GM10248 (cell line): ENCODE measurements at regions not wholly inside any gene's neighbourhood (a gene's known extent, or its start where the extent isn't known, plus 50 kb on each side); places are given as distances from the start of the nearest gene placed in this dataset.

ENCODE experiments used
- CTCF ChIA-PET: fragments of 300-600 bp; sonication (Branson Sonifier 250); formaldehyde crosslinking; extraction: SDS; loops from one replicate; lab custom pipeline; 2021; ENCODE audit warnings: antibody characterized with exemption; lab: Yijun Ruan, JAX
- POLR2A ChIA-PET: fragments of 350-650 bp; sonication (Branson Sonifier 250); formaldehyde crosslinking; extraction: SDS; loops from one replicate; lab custom pipeline; 2020; ENCODE audit warnings: antibody characterized with exemption; lab: Yijun Ruan, JAX
- DNase-seq: peaks from one replicate; pipeline ENCODE4 v3.0.0; 2012; ENCODE audit errors: extremely low spot score
- CTCF ChIP-seq: IDR thresholded peaks from 2 replicates; pipeline ENCODE4 v1.5.1; 2012; ENCODE audit warnings: mild to moderate bottlenecking, low read depth; ENCODE audit errors: extremely low read depth, missing control alignments, control extremely low read depth

DNA sequence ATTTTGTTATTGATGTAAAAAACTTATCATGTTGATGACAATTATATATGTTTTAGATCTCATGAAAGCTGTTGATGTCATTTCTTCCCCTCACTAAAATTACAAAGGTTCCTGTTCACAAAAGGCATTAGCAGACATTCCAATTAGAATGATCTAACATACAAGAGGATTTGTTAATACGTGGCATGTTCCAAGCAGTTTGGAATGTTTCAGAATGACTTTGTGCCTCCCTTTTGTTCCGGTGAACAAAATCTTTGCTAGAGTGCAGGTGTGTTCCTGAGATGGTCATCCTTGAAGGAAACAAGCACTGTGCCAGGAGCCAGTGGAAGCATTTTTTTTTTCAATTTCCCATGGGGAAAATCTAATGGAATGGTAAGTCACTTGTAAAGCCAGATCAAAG, 108.0 kb upstream of the KCTD3 start:
- ChIA-PET CTCF (interaction anchor here (1.7 kb wide), 1 partner anchor 35 kb away, joined by 4 read pairs; no protein-coding TSS in a partner anchor), POLR2A (no interaction called here)
- DNase-seq = no peak
- no peak for TF ChIP-seq CTCF

DNA sequence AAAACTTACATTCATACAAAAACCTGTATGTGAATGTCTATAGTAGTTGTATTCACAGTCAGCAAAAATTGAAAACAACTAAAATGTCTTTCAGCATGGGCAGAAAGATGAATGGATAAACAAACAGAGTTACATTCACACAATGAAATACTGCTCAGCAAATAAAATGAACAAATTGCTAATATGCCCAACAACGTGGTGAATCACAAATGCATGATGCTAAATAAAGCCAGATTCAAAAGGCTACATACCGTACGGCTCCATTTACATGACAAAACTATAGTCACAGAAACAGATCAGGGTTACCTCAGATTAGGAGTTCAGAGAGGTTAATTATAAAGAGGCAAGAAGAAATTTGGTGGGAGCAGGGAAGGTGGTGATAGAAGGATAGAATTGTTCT, 100.7 kb upstream of the KCTD3 start:
- ChIA-PET POLR2A (no interaction called here), CTCF (no interaction called here)
- TF ChIP-seq CTCF = no peak
- DNase-seq = no peak

DNA sequence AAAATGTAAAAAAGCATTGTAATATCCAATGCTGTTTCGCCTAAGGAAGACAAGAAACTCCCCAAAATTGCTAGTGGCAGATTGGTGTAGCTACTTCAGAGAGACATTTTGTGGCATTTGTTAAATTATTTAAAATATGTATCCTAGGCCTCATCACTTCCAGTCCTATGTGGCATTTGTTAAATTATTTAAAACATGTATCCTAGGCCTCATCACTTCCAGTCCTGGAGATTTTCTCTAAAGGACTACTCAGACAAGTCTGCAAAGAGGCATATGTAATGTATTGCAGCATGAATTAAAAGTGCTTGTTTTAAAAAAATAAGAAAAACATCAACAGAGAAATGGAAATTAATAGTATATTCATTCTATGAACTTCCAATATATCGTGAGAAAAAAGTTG, 95.6 kb upstream of the KCTD3 start:
- TF ChIP-seq CTCF = no peak
- POLR2A ChIA-PET = no interaction called here
- DNase-seq = no peak
- CTCF ChIA-PET = no interaction called here

DNA sequence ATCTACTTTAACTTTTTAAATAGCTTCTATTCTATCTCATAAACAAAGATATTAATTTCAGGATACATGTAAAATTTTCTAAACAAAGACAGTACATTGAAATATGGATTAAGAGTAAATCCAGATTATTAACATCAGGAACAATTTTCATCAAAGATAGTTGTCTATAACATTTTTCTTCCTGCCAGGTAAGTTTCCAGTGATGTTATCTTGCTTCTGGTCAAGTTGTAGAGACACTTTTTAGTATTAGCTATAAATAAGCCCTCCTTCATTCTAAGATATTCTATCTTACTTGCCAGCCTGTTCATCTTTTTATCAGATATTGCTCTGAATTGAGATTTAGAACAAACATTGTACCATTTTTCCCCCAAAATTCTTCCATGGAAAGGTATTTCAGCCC, 94.4 kb upstream of the KCTD3 start:
- CTCF ChIA-PET = interaction anchor here (1.1 kb wide), 1 partner anchor 11 kb away, joined by 4 read pairs; no protein-coding TSS in a partner anchor
- POLR2A ChIA-PET = no interaction called here
- DNase-seq = no peak
- no peak for TF ChIP-seq CTCF

DNA sequence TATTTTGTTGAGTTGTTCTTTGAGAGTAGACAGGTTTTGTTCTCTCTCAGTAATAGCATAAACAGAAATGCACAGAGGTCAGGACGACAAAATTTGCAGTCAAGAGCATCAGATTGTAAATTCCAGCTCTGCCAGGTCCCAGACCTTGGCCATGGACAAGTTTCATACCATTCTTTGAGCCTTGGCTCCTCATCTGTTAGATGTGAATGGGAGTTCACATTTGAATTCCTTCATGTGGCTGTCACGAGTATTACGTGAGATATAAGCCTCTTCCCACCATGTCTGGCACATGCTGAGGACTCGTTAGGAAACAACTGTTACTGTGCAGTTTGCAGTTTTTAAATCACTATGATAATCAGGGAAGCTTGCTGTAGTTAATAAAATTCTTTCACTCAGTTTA, 93.2 kb upstream of the KCTD3 start:
- CTCF ChIA-PET = no interaction called here
- POLR2A ChIA-PET = no interaction called here
- TF ChIP-seq CTCF = no peak
- no peak for DNase-seq

- ChIA-PET CTCF (interaction anchor here (0.7 to 2.4 kb wide), 4 partner anchors 11 to 32 kb away, joined by 3 to 5 read pairs (median 4); no protein-coding TSS in a partner anchor), POLR2A (no interaction called here)
- no peak for TF ChIP-seq CTCF
- no peak for DNase-seq
Observed at GRCh38 chr1:215474940-215475339, 92.2 kb upstream of the KCTD3 start.
